ENCODE measurements at regions not wholly inside any gene's neighbourhood (a gene's known extent, or its start where the extent isn't known, plus 50 kb on each side); places are given as distances from the start of the nearest gene placed in this dataset.
"Not testable (repeated sequence)": the region's sequence is repeated elsewhere in the genome, so short reads cannot be mapped to it uniquely, and the experiment has no call there.

DNA sequence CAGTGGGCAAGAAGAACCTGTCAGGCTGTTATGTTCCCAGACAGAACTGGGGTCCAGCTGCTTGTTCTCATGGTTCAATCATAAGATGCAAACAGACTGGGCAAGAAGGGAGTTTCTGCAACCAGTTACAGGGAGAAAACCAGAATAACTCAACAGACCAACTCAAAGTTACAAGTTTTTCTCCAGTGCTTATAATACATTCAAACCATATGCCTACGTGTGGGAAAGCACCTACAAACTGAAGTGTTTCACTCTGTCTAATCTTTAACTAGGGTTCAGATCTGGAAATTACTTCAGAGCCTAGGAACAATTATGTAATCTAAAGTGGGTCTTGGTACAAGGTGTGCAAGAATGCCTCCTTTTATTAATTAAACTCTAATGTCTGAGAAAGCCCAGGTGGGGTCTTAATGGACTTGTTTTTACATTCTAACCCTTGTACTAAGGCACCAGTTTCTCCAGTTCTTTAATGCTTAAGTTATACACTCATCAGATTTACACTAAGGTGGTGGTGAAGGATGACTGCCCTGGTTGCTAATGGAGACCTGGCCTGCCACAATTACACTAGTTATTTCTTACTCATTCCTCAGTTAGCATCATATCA is 951.9 kb downstream of the TSN start:
- Histone ChIP-seq H3K4me1 (ENCODE audit: insufficient read depth) (no peaks in the 10 kb centered on the region), H3K36me3 (no peaks in the 10 kb centered on the region), H3K27ac (no peak overlapping the region), H3K9me3 (no peaks in the 10 kb centered on the region), H3K27me3 (no peaks in the 10 kb centered on the region), H3K4me3 (no peak overlapping the region)
- no peak for TF ChIP-seq POLR2A (IDR thresholded peaks at IDR 0.05)
- TF ChIP-seq, protein P1, sequence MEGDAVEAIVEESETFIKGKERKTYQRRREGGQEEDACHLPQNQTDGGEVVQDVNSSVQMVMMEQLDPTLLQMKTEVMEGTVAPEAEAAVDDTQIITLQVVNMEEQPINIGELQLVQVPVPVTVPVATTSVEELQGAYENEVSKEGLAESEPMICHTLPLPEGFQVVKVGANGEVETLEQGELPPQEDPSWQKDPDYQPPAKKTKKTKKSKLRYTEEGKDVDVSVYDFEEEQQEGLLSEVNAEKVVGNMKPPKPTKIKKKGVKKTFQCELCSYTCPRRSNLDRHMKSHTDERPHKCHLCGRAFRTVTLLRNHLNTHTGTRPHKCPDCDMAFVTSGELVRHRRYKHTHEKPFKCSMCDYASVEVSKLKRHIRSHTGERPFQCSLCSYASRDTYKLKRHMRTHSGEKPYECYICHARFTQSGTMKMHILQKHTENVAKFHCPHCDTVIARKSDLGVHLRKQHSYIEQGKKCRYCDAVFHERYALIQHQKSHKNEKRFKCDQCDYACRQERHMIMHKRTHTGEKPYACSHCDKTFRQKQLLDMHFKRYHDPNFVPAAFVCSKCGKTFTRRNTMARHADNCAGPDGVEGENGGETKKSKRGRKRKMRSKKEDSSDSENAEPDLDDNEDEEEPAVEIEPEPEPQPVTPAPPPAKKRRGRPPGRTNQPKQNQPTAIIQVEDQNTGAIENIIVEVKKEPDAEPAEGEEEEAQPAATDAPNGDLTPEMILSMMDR (IDR thresholded peaks at IDR 0.05), result no peak
- TF ChIP-seq EP300 (IDR thresholded peaks at IDR 0.05), result no peak
- no peak for DNase-seq
- intact Hi-C loops (cut with DNase I), result no loop called here
- 63 to 72% (median 65%) methylated on average over 1 of the region's 1 CpG for WGBS, 3 donors

DNA sequence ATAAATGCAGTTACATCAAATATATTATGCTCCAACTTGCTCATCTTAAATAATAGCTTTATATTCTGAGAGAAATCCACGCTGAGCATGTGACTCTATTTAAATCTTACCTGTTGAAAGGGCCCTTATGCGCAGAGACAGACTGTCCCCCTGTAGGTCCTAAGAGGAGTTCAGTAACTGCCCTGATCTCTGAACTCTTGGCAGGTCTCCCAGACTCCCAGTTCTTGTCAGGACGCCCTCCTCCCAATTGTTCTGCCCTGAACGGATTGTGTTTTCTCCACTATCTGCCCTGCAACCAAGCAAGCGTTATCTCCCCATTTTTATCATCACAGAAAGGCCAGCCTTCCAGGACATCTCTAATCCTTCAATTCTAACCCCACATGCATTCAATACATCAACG is 954.6 kb downstream of the TSN start:
- H3K27ac ChIP-seq, result no peak overlapping the region
- no peak for DNase-seq
- H3K4me3 ChIP-seq, result no peak overlapping the region
- 54 to 73% (median 59%) methylated on average over 6 of the region's 6 CpGs for whole genome bisulfite sequencing, 3 donors
- H3K9me3 ChIP-seq, result no peaks in the 10 kb centered on the region
- H3K36me3 ChIP-seq, result no peaks in the 10 kb centered on the region
- H3K4me1 ChIP-seq (ENCODE audit: insufficient read depth), result no peaks in the 10 kb centered on the region
- intact Hi-C loops (cut with DNase I), result loop anchor here in 1 of 4 donors (5.0 kb wide), 1 partner anchor 1097 kb away; no protein-coding TSS in a partner anchor
- H3K27me3 ChIP-seq, result no peaks in the 10 kb centered on the region
- TF ChIP-seq, protein P1 (IDR thresholded peaks at IDR 0.05), result no peak
- TF ChIP-seq POLR2A (IDR thresholded peaks at IDR 0.05), result no peak
- no peak for TF ChIP-seq EP300 (IDR thresholded peaks at IDR 0.05)

DNA sequence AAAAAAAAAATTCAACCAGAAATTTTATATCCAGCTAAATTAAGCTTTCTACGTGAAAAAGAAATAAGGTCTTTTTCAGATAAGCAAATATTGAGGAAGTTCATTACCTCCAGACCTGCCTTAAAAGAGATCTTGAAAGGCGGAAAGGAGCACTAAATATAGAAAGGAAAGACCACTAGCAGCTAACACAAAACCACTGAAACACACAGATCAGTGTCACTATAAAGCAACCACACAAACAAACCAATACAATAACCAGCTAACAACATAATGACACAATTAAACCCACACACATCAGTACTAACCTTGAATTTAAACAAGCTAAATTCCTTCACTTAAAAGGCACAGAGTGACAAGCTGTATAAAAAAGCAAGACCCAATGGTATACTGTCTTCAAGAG is 958.3 kb downstream of the TSN start:
- H3K27ac ChIP-seq, result no peak overlapping the region
- intact Hi-C loops (cut with DNase I), result loop anchor here in 1 of 4 donors (5.0 kb wide), 1 partner anchor 1094 kb away; no protein-coding TSS in a partner anchor
- no peaks in the 10 kb centered on the region for H3K9me3 ChIP-seq
- H3K27me3 ChIP-seq, result no peaks in the 10 kb centered on the region
- H3K4me1 ChIP-seq (ENCODE audit: insufficient read depth), result no peaks in the 10 kb centered on the region
- WGBS, 3 donors, result 80 to 88% (median 85%) methylated on average over 2 of the region's 2 CpGs
- TF ChIP-seq EP300 (IDR thresholded peaks at IDR 0.05) (no peak), POLR2A (IDR thresholded peaks at IDR 0.05) (no peak)
- TF ChIP-seq, protein P1 (IDR thresholded peaks at IDR 0.05), result no peak
- H3K36me3 ChIP-seq, result no peaks in the 10 kb centered on the region
- H3K4me3 ChIP-seq, result no peak overlapping the region
- no peak for DNase-seq

DNA sequence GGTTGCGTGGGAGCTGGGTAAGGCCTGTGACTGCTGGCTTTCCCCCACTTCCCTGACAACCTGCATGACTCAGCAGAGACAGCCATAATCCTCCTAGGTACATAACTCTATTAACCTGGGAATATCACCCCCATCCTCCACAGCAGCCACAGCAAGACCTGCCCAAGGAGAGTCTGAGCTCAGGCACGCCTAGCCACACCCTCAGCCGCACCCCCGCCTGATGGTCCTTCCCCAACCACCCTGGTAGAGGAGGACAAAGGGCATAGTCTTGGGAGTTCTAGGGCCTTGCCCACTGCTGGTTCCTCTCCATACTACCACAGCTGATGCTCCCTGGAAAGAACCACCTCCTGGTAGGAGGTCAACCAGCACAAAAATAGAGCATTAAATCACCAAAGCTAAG is 965.4 kb downstream of the TSN start:
- H3K36me3 ChIP-seq; intact Hi-C loops (cut with DNase I); DNase-seq: not testable (repeated sequence)

DNA sequence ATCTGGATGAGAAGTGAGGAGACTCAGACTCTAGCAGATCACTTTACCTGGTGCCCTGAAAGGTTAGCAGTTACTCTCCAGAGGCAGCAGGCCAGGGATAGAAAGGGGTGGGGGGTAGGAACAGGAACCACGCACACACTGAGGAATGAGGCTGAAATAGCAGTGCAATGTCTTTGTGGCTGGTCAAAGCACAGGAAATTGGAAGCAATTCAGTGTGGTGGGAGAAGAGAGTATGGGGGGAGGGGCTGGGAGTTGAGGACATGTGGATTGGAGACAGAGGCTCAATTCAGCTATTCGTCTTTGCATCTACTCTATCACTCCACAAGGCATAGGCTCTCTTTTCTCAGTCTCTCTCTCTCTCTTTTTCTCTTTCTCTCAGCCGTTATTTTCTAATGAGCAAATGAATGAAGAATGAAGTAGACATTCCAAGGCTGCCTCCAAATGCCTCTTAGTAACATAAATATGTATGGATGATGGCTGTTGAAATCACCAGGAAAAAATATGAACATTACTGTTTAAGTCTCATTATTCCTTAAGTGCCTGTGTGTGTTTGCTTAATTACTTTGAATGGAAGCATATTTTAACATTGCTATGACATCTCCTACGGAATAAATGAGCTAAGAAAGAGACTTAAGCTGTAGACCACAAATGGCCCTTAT is 979.4 kb downstream of the TSN start:
- Histone ChIP-seq H3K4me1 (ENCODE audit: insufficient read depth) (no peaks in the 10 kb centered on the region), H3K4me3 (no peak overlapping the region), H3K9me3 (no peaks in the 10 kb centered on the region), H3K27ac (no peak overlapping the region), H3K27me3 (no peaks in the 10 kb centered on the region), H3K36me3 (no peaks in the 10 kb centered on the region)
- intact Hi-C loops (cut with DNase I), result no loop called here
- WGBS, 3 donors, result 51 to 62% (median 59%) methylated on average over 4 of the region's 4 CpGs
- no peak for TF ChIP-seq EP300 (IDR thresholded peaks at IDR 0.05)
- no peak for TF ChIP-seq POLR2A (IDR thresholded peaks at IDR 0.05)
- TF ChIP-seq, protein P1 (IDR thresholded peaks at IDR 0.05), result no peak
- DNase-seq, result no peak

More for the DNA sequence above, 965.4 kb downstream of the TSN start:
- not testable (repeated sequence) for H3K4me3 ChIP-seq; H3K27ac ChIP-seq; H3K27me3 ChIP-seq; H3K9me3 ChIP-seq; H3K4me1 ChIP-seq (ENCODE audit: insufficient read depth)
- 80 to 100% (median 94%) methylated on average over 4 of the region's 4 CpGs for WGBS, 3 donors

Data from ovary (tissue), 7 donors.